ENCODE measurements at regions not wholly inside any gene's neighbourhood (a gene's known extent, or its start where the extent isn't known, plus 50 kb on each side); places are given as distances from the start of the nearest gene placed in this dataset.
"Not testable (repeated sequence)": the region's sequence is repeated elsewhere in the genome, so short reads cannot be mapped to it uniquely, and the experiment has no call there.

DNA sequence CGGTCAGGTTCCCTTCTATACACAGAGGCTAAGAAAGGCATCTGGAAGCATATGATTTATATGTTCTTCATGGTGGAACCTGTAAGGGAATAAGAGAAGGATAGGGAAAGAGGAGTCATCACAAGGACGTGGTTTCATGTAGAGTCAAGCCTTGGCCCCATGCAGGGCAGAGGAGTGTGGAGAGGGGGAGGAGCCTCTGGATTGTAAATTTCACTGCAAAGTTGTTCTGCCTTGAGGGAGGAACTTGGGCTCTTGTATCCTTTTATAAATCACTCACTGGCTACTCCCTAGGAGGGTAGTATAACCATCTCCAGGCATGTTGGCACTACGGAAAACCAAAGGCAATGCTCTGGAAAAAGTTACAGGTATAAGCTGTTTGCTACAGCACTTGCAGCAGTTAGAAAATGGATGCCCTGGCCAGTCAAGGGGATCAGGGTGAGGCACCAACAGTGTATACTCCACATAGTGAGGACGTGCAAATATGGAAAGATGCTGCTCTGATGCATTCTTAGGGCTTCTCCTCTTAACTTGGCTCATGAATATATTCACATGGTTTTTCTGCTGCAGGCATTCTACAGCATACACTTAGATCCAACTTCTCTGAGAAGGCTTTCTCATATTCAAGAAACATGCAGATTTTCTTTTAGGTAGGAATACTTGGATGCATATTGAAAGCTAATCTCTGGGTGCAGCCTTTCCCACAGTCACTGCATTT lies 60.3 kb upstream of the ZNF81 start:
- no peak for DNase-seq

DNA sequence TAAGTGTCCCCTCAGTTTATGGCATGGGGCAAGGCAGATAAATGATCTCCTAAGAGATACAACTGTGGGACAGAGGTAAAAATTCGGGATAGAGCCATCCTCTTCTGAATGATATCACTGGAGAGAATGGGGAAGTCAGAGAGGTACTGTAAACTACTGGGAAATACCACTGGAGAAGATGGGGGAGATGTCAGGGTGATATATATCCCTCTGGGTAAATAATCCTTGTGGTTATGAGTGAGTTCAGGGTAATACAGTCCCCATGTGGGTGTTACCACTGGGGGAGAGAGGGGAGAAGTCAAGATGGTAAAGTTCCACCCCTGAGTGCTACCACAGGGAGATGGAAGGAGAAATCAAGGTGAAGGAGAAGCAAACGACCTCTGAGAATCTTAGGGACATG lies 63.9 kb upstream of the ZNF81 start:
- DNase-seq = no peak

DNA sequence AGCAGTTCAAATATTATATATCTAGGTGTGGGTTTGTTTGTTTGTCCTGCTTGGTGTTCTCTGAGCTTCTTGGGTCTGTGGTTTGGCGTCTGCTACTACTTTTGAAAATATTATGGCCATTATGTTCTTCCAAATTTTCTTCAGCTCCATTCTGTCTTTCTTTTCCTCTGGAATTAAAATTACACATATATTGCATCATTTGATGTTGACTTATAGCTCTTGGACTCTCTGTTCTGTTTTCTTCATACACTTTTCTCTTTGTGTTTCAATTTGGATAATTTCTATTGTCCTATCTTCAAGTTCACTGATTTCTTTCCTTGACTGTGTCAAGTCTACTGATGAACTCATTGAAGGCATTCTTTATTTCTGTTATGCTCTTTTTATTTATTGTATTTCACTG lies 65.2 kb upstream of the ZNF81 start:
- DNase-seq = no peak

DNA sequence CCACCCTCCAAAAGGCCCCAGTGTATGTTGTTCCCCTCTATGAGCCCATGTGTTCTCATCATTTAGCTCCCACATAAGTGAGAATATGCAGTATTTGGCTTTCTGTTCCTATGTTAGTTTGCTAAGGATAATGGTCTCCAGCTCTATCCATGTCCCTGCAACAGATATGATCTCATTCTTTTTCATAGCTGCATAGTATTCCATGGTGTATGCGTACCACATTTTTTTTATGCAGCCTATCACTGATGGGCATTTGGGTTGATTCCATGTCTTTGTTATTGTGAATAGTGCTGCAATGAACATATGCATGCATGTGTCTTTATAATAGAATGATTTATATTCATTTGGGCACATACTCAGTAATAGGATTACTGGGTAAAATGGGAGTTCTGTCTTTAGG lies 73.9 kb upstream of the ZNF81 start:
- not testable (repeated sequence) for DNase-seq

DNA sequence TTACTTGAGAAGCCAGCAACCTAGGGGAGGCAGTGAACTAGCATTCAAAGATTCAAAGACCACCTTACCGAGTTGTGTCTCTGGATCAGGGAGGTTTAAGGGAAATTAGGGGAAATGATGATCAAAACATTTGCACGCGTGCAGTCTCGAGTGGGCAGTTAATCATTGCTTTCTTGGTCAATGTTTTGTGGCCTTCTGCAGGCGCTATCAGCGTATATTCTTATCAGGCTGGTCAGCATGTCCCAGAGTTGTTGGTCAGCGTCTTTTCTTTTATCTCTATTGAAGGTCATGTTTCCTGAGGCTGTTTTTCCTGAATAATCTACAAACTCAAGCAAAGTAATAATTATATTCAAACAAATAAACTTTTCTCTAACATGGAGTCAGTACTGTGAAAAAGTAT lies 84.0 kb upstream of the ZNF81 start:
- DNase-seq = no peak

DNA sequence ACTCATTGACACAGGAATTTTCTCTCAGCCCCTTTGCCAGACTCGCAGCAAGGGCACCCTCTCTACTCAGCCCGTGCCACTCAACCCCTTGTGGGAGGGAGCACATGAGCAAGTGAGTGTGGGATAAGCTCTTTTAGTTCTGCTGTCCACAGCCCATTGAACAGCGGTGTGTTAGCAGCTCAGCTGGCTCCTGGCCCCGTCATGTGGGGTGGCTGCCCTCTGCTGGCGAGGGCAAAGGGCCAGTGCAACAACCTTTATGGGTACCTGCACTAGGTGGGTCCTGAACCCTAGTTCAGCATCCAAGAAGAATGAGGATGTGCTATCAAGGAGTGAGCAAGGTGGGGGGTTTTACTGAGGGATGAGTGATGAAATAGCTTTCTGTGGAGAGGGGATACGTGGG lies 85.0 kb upstream of the ZNF81 start:
- peak; percentile 27 for DNase-seq

DNA sequence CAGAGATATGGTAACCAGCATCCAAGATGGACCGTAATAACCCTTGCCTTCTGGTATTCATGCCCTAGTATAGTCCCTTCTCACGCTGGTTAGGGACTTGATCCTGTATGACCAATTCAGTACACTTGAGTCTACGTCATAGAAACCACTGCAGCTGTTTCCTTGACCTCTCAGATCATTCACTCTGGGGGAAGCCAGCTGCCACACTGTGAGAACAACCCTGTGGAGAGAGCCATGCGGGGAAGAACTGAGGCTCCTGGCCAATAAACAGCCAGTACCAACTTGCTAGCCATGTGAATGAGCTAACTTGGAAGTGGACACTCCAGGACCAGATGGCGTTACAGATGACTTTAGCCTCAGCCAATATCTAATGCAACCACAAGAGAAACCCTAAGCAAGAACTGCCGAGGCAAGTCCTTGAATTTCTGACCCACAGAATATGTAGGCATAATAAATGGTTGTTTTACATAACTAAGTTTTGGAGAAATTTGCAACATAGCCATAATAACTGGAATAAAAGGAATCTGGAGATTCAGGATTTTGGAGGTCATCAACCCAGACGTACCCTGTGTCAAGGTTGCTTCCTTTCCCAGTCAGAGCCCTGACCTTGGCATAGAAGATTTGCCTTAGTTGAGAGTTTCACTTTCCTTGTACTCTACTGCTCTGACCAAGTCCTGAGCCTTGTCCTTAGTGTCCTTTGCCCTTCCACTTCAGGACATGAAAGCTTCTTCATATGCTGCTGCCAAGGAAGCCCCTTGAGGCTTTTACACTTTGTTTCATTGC lies 87.3 kb upstream of the ZNF81 start:
- no peak for DNase-seq

DNA sequence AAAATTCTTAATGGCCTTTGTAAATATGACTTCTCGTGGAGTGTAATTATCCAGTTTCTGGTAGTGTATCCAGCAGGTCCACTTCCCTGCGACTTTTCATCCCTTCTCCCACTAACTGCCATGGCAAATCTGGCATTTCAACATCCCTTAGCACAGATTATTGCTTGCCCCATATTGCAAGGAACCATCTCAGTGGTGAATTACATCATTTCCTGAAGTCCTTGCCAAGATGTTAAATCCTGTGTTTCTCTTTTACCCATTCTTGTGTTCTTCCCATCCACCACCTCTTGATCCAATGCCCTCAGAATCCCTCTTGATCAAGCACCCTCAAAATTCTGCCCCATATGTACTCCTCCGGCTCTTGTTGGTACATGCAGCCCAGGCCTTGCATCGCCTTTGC lies 88.1 kb upstream of the ZNF81 start:
- DNase-seq = no peak

DNA sequence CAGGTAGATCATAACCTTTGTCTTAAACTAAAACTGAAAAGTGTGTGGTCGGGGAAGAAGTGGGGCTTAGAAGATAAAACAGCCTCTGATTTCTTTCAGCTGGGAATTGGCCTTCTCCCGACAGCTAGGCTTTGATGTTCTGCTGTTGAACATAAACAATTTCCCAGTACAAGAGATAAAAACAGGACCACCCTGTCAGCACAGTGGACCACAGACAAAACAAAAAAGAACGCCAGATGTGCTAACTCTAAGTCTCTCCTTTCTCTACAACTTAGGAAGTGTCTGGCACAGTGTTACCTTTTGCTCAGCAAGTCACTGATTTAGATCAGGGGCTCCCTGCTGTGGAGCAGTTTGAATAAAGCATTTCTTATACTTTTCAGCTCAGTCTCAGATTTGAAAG lies 87.5 kb upstream of the UXT start:
- no peak for DNase-seq

DNA sequence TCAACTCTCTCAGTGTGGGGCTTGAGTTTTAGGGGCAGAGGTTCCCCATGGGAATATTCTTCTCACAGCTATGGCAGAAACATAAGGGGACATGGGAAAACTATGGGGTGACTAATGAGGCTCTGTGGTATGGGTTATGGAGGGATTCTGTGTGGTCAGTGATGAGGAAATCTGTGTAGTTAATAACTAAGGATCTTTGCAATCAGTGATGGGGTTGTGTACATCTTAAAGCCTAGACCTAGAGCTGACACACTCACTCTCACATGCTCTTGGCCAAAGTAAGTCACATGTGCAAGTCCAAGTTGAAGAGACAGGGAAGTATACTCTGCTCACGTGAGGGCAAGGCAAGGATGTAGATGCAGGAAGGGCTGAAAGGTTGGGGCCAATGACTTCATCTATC lies 86.4 kb upstream of the UXT start:
- no peak for DNase-seq

DNA sequence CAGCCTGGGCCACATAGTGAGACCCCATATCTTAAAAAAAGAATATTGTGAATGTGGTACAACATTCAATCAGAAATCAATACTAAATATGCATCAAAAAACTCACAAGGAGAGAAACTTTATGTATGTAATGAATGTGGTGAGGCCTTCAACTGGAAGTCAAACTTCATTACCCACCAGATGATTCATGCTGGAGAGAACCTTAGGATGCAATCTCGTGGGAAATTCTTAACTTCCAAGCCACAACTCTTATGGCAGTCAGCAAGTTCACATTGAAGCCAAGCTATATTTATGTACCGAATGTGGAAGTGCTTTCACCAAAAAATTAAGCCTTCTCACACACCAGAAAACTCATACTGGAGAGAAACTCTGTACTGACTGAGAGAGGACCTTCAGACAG lies 84.5 kb upstream of the UXT start:
- DNase-seq = no peak

DNA sequence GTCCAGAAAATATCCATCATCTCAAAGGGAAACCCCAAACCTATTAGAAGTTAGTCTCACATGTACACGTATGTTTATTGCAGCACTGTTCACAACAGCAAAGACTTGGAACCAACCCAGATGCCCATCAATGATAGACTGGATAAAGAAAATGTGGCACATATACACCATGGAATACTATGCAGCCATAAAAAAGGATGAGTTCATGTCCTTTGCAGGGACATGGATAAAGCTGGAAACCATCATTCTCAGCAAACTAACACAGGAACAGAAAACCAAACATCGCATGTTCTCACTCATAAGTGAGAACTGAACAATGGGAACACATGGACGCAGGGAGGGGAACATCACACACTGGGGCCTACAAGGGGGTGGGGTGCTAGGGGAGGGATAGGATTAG lies 79.9 kb upstream of the UXT start:
- not testable (repeated sequence) for DNase-seq

DNA sequence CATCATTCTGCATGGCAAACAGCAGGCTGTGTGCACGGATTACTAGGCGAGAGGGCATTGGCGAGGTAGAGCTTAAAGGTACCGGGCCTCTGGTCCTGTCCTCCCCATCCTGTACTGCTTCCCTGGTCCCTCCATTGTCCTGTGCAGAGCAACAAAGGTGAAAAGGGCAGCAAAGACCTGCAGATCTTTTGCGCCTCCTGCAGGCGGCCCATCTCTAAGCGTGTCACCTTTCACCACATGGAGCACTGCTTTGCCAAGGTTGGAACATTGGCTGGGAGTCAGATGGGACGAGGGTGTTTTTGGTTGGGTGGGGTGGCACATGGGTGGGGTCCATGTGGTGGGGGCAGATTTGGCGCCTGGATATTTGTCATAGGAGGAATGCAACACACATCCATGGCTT lies 64.7 kb upstream of the UXT start:
- peak; percentile 20 for DNase-seq

DNA sequence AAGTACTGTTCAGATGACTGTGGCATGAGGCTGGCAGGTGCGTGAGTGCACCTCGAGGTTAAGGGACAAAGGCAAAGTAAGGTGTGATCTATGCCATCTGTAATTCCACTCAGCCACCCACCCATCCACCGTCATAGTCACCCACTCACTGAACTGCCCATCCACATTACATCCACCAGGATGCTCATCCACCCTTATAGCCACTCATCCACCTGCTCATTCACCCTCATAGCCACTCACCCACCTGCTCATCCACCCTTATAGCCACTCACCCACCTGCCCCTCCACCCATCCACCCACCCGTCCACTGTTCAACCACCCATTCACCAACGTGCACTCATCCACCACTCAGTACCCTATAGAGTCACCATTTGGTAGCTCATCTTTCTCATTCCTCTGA lies 64.1 kb upstream of the UXT start:
- no peak for DNase-seq

DNA sequence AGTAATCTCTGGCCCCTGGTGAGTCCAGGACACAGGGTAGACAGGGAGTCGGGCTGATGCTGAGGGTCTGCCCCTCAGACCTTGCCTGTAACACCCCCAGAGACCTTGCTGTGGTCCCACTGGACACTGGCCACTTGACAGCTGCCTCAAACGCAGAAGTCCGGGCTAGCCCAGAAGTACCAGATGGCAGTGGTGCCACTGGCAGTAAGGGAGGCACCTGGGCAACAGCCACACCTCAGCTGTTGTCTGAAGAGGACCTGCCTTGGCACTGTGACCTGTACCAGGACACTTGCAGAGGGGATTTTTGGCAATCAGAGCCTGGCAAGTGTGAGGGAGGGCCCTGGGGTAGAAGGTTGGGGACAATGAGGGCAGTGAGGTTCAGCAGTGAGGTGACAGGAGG lies 63.3 kb upstream of the UXT start:
- DNase-seq = no peak

DNA sequence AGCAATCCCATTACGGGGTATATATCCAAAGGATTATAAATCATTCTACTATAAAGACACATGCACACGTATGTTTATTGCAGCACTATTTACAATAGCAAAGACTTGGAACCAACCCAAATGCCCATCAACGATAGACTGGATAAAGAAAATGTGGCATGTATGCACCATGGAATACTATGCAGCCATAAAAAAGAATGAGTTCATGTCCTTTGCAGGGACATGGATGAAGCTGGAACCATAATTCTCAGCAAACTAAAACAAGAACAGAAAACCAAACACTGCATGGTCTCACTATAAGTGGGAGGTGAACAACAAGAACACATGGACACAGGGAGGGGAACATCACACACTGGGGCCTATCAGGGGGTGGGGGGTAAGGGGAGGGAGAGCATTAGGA lies 56.1 kb upstream of the UXT start:
- DNase-seq = not testable (repeated sequence)

DNA sequence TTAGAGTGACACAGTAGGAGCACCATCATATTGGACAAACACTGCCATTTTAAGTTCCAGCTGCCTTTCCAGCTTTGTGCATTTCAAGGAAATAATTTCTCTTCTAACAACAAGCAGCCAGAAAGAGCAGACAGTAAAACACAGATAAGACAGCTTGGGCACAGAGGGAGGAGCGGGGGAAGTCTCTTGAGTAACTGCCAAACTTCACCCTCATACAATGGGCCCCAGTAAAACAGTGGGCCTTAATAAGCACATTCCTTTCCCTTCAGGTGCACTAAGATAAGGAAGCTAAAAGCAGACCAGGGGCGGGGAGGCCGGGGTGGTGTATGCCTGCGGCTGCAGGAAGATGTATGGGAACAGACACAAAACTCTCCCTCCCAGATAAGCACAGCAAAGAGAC lies 53.7 kb upstream of the UXT start:
- not testable (repeated sequence) for DNase-seq

DNA sequence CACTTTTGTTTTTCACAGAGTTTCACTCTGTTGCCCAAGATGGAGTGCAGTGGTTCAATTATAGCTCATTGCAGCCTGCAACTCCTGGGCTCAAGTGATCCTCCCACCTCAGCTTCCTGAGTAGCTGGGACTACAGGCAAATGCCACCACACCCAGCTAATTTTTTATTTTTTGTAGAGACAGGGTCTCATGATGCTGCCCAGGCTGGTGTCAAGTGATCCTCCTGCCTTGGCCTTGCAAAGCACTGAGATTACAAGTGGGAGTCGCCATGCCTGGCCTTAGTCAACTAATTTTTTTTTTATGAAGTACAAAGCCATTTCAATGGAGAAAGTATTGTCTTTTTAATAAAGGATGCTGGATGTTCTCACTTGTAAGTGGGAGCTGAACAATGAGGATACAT lies 51.3 kb upstream of the UXT start:
- no peak for DNase-seq

Measured in stimulated activated CD4-positive, alpha-beta T cell treated with anti-CD3 and anti-CD28 coated beads, Interleukin-4, amount 100 ng/mL, for 24 hours (primary cell).